Progenitor cell of endocrine pancreas (in vitro differentiated cells): ENCODE measurements at regions not wholly inside any gene's neighbourhood (a gene's known extent, or its start where the extent isn't known, plus 50 kb on each side); places are given as distances from the start of the nearest gene placed in this dataset.
"Not testable (repeated sequence)": the region's sequence is repeated elsewhere in the genome, so short reads cannot be mapped to it uniquely, and the experiment has no call there.

ENCODE experiments used
- DNase-seq: peaks from one replicate; pipeline ENCODE4 v3.0.0; 2021; ENCODE audit warnings: low spot score; ENCODE audit not compliant: unreplicated experiment
- H3K27ac Mint-ChIP-seq: 2 replicates; pipeline ENCODE4 v1.8.0; 2021; ENCODE audit warnings: mild to moderate bottlenecking, moderate library complexity, mixed read lengths
- H3K27me3 Mint-ChIP-seq: 2 replicates; pipeline ENCODE4 v1.8.0; 2021; ENCODE audit warnings: mixed read lengths
- H3K36me3 Mint-ChIP-seq: 2 replicates; pipeline ENCODE4 v1.8.0; 2022; ENCODE audit warnings: mixed read lengths; ENCODE audit not compliant: insufficient read depth
- H3K4me1 Mint-ChIP-seq: 2 replicates; pipeline ENCODE4 v1.8.0; 2021; ENCODE audit warnings: low read depth, mixed read lengths
- H3K4me3 Mint-ChIP-seq: 2 replicates; pipeline ENCODE4 v1.8.0; 2021; ENCODE audit warnings: low read depth, mild to moderate bottlenecking, moderate library complexity, mixed read lengths
- H3K9me3 Mint-ChIP-seq: 2 replicates; pipeline ENCODE4 v1.8.0; 2021; ENCODE audit warnings: low read depth, mixed read lengths
- CTCF ChIP-seq: fragments of 200-600 bp; sonication (generic); IDR thresholded peaks from one replicate; pipeline ENCODE4 v1.5.0; 2021; ENCODE audit warnings: antibody characterized with exemption, mild to moderate bottlenecking; ENCODE audit not compliant: unreplicated experiment

DNA sequence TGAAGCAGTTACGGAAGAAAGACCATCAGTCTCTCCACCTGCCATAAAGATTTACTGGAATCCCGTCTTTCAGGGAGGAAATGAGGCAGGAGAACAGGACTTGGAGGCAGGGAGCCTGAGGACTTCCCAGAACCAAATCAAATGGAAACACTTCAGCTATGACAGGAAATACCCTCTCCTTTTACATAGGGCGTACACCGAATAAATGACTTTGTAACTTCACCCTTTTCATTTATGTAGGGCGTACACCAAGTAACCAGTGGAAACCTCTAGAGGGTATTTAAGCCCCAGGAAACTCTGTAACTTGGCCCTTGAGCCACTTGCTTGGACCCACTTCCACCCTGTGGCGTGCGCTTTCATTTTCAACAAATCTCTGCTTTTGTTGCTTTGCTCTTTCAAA is 218.3 kb upstream of the SLC39A10 start:
- H3K4me3 Mint-ChIP-seq = no peak overlapping the region
- H3K27me3 Mint-ChIP-seq = no peaks in the 10 kb centered on the region
- H3K27ac Mint-ChIP-seq = no peak overlapping the region
- no peaks in the 10 kb centered on the region for H3K4me1 Mint-ChIP-seq
- peaks cover 19% of the 10 kb centered on the region for H3K9me3 Mint-ChIP-seq
- no peak for TF ChIP-seq CTCF
- DNase-seq = no peak
- H3K36me3 Mint-ChIP-seq = no peaks in the 10 kb centered on the region

DNA sequence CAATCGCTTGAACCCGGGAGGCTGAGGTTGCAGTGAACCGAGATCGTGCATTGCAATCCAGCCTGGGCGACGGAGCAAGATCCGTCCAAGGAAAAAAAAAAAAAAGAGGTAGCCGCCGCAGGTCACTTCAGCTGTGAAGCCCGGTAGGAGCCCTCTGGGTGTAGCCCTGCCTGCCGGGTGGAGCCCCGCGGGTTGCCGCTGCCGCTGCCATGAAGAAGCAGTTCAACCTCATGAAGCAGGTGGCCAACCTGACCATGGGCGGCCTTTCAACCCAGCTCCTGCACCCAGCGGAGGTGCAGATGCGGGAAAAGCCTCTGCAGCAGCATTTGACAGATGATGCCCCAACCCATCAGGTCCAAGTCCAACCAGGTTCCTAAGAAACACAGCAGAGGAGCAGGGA is 219.5 kb upstream of the SLC39A10 start:
- DNase-seq = no peak
- H3K27ac Mint-ChIP-seq = no peak overlapping the region

DNA sequence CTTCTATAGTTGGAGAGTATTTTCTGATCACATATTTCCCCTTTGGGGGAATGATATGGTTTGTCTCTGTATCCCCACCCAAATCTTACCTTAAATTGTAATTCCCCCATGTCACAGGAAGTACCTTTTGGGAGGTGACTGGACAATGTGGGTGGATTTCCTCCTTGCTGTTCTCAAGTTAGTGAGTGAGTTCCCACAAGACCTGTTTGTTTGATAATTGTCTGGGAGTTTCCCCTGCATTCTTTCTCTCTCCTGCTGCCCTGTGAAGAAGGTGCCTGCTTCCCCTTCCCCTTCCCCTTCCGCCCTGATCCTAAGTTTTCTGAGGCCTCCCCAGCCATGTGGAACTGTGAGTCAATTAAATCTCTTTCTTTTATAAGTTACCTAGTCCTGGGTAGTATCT is 222.7 kb upstream of the SLC39A10 start:
- no peak for TF ChIP-seq CTCF
- no peak overlapping the region for H3K27ac Mint-ChIP-seq
- no peaks in the 10 kb centered on the region for H3K4me1 Mint-ChIP-seq
- no peaks in the 10 kb centered on the region for H3K36me3 Mint-ChIP-seq
- H3K27me3 Mint-ChIP-seq = no peaks in the 10 kb centered on the region
- H3K9me3 Mint-ChIP-seq = no peaks in the 10 kb centered on the region
- H3K4me3 Mint-ChIP-seq = no peak overlapping the region
- DNase-seq = no peak

More for the DNA sequence above, 219.5 kb upstream of the SLC39A10 start:
- Mint-ChIP-seq H3K36me3 (no peaks in the 10 kb centered on the region), H3K9me3 (peaks cover 14% of the 10 kb centered on the region), H3K27me3 (no peaks in the 10 kb centered on the region), H3K4me1 (no peaks in the 10 kb centered on the region), H3K4me3 (no peak overlapping the region)
- no peak for TF ChIP-seq CTCF

- not testable (repeated sequence) for H3K27ac Mint-ChIP-seq, H3K36me3 Mint-ChIP-seq, H3K4me3 Mint-ChIP-seq, DNase-seq, H3K27me3 Mint-ChIP-seq, H3K9me3 Mint-ChIP-seq, H3K4me1 Mint-ChIP-seq
Observed at GRCh38 chr2:195433729-195434128, 223.3 kb upstream of the SLC39A10 start.

DNA sequence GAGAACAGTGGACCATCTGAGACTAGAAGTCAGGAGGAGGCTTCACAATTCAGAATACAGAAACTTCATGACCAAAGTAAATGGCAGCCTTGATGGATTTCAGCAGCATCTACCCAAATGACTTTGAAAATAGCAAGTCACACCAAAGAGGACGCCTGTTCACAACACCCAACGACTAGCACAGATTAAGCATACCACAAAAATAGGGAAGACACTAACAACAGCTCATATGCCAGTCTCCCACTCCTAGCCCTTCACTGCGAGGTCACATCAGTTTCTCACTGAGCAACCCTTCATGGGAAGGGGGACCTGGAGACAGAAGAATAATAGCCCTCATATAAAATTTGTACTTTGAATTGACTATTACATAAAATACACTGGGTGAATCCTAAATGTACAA is 228.4 kb upstream of the SLC39A10 start:
- Mint-ChIP-seq H3K27ac (no peak overlapping the region), H3K4me1 (no peaks in the 10 kb centered on the region), H3K9me3 (no peaks in the 10 kb centered on the region), H3K36me3 (no peaks in the 10 kb centered on the region), H3K4me3 (no peak overlapping the region), H3K27me3 (no peaks in the 10 kb centered on the region)
- DNase-seq = no peak
- no peak for TF ChIP-seq CTCF

DNA sequence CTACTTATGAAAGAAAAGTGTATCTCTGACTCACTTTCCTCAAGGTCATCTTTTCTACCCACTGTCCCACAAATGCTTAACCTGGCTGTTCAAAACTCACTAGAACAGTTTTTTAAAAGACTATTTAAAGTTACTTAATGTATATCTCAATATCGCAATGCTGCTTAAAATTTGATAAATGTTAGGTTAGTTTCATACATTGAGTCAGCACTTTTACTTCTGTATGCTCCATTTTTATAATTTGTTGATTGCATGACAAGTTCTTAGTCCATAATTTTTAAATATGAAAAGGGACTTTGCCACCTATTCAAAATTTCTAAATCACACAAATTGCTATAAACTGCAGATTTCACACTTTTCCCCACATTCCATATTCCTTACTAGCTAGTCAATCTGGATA is 231.7 kb upstream of the SLC39A10 start:
- TF ChIP-seq CTCF = no peak
- Mint-ChIP-seq H3K36me3 (no peaks in the 10 kb centered on the region), H3K9me3 (no peaks in the 10 kb centered on the region), H3K27ac (no peak overlapping the region), H3K4me3 (no peak overlapping the region), H3K4me1 (no peaks in the 10 kb centered on the region), H3K27me3 (no peaks in the 10 kb centered on the region)
- no peak for DNase-seq
